ENCODE measurements at regions not wholly inside any gene's neighbourhood (a gene's known extent, or its start where the extent isn't known, plus 50 kb on each side); places are given as distances from the start of the nearest gene placed in this dataset.

DNA sequence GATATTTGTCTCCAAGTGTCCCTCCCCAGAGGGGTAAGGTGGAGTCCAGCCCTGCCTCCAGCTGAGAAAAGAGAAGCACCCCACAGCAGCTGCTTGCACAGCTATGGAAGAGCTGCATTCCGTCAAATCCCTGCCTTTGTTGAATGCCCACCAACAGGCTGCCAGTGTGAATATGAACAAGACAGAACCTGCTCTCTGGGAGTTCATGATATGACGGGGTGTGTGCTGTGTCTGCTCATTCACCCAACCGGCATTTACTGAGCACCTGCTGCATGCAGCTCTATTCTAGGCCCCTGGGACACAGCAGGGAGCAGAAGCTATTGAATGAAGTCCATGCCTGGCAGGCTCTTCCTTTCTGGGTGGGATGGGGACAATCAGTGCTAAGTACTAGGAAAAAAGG lies 238.8 kb downstream of the GADD45G start:
- Mint-ChIP-seq H3K4me3 (ENCODE audit: unreplicated experiment) (no peak overlapping the region), H3K9me3 (ENCODE audit: unreplicated experiment) (no peaks in the 10 kb centered on the region), H3K27me3 (ENCODE audit: unreplicated experiment) (peaks cover 5% of the 10 kb centered on the region), H3K4me1 (ENCODE audit: unreplicated experiment) (no peaks in the 10 kb centered on the region), H3K36me3 (ENCODE audit: unreplicated experiment) (no peaks in the 10 kb centered on the region), H3K27ac (ENCODE audit: unreplicated experiment) (no peak overlapping the region)
- DNase-seq (ENCODE audit: extremely low spot score, unreplicated experiment): no peak
- TF ChIP-seq, protein P1, sequence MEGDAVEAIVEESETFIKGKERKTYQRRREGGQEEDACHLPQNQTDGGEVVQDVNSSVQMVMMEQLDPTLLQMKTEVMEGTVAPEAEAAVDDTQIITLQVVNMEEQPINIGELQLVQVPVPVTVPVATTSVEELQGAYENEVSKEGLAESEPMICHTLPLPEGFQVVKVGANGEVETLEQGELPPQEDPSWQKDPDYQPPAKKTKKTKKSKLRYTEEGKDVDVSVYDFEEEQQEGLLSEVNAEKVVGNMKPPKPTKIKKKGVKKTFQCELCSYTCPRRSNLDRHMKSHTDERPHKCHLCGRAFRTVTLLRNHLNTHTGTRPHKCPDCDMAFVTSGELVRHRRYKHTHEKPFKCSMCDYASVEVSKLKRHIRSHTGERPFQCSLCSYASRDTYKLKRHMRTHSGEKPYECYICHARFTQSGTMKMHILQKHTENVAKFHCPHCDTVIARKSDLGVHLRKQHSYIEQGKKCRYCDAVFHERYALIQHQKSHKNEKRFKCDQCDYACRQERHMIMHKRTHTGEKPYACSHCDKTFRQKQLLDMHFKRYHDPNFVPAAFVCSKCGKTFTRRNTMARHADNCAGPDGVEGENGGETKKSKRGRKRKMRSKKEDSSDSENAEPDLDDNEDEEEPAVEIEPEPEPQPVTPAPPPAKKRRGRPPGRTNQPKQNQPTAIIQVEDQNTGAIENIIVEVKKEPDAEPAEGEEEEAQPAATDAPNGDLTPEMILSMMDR (IDR thresholded peaks at IDR 0.05): no peak

DNA sequence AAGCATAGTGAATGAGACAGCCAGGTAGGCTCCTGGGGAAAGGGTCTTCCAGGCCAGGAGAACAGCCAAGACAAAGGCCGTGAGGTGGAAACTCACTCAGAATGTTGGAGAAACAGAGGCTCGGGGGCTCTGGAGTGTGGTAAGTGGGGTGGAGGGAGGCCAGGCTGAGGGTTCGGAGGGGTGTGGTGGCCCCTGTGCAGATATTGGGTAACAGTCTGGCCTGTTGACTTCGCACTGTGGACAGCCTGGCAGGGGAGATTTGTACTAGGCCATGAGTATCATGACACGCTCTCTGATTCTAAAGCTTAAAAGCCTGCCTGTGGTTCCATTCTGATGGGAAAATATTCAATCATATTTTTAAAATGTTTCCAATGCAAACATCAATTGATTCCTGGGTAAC lies 239.3 kb downstream of the GADD45G start:
- peaks cover 2% of the 10 kb centered on the region for H3K27me3 Mint-ChIP-seq (ENCODE audit: unreplicated experiment)
- no peaks in the 10 kb centered on the region for H3K4me1 Mint-ChIP-seq (ENCODE audit: unreplicated experiment)
- no peaks in the 10 kb centered on the region for H3K36me3 Mint-ChIP-seq (ENCODE audit: unreplicated experiment)
- DNase-seq (ENCODE audit: extremely low spot score, unreplicated experiment): no peak
- H3K4me3 Mint-ChIP-seq (ENCODE audit: unreplicated experiment): no peak overlapping the region
- H3K9me3 Mint-ChIP-seq (ENCODE audit: unreplicated experiment): peaks cover 3% of the 10 kb centered on the region
- TF ChIP-seq, protein P1 (IDR thresholded peaks at IDR 0.05): no peak
- H3K27ac Mint-ChIP-seq (ENCODE audit: unreplicated experiment): no peak overlapping the region

DNA sequence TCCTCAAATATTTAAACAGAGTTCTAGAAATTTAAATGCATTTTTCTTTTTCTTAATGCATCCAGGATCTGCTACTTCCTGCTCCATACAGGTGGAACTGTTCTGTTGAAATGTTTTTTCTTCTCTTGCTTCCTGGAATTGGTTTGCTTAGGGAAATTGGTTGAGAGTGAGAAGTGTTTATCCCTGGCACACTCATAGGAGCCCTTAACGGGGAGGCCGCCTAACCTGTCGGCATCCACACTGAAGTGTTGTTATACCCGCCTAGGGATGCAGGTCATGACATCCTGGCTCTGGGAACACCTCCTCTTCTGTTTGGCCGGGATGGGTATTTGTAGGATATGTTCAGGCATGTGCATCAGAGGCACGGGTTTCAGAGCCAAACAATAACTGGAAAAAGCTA lies 239.7 kb downstream of the GADD45G start:
- TF ChIP-seq, protein P1 (IDR thresholded peaks at IDR 0.05): no peak
- Mint-ChIP-seq H3K27ac (ENCODE audit: unreplicated experiment) (no peak overlapping the region), H3K9me3 (ENCODE audit: unreplicated experiment) (peaks cover 4% of the 10 kb centered on the region), H3K27me3 (ENCODE audit: unreplicated experiment) (peaks cover 2% of the 10 kb centered on the region), H3K36me3 (ENCODE audit: unreplicated experiment) (no peaks in the 10 kb centered on the region), H3K4me1 (ENCODE audit: unreplicated experiment) (no peaks in the 10 kb centered on the region), H3K4me3 (ENCODE audit: unreplicated experiment) (no peak overlapping the region)
- peak; percentile 21 for DNase-seq (ENCODE audit: extremely low spot score, unreplicated experiment)

DNA sequence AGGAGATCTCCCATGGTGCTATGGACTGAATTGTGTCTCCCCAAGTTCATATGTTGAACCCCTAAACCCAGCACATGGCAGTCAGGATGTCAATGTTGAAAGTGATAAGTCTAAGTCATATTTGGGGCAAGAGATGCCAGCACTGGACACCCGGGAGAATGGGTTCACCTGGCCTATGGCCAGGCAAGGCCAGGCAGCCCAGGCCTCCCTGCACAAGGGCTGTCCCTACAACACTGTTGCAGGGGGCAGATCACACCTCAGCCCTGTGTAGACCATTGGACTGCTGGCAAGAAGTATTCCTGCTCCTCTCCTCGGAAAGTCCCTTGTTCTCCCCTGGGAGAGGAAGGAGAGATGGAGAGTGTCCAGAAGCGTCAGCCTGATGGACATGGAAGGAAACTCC lies 240.5 kb downstream of the GADD45G start:
- peaks cover 2% of the 10 kb centered on the region for H3K27me3 Mint-ChIP-seq (ENCODE audit: unreplicated experiment)

DNA sequence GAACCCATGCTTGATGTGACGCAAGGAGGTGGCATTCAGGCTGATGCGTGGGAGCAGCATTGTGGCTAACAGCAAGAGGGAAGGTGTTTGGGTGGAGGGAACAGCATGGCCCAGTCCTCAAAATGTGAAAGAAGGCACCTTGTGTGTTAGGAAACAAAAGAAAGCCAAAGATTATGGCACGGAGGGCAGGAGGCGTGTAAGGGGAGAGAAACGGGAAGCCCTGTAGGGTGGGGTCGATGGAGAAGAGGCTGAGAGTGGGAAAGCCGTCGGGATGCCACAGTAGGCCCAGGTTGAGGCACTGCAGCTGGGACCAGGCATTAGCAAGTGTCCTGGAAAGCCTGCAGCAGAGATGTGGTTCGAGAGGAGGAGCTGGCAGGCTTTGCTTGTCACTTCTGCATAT lies 241.1 kb downstream of the GADD45G start:
- Mint-ChIP-seq H3K9me3 (ENCODE audit: unreplicated experiment) (peaks cover 8% of the 10 kb centered on the region), H3K27ac (ENCODE audit: unreplicated experiment) (no peak overlapping the region), H3K27me3 (ENCODE audit: unreplicated experiment) (peaks cover 2% of the 10 kb centered on the region), H3K4me3 (ENCODE audit: unreplicated experiment) (no peak overlapping the region), H3K4me1 (ENCODE audit: unreplicated experiment) (no peaks in the 10 kb centered on the region), H3K36me3 (ENCODE audit: unreplicated experiment) (no peaks in the 10 kb centered on the region)
- DNase-seq (ENCODE audit: extremely low spot score, unreplicated experiment): peak; percentile 63
- TF ChIP-seq, protein P1 (IDR thresholded peaks at IDR 0.05): no peak

More for the DNA sequence above, 240.5 kb downstream of the GADD45G start:
- peak; percentile 65 for DNase-seq (ENCODE audit: extremely low spot score, unreplicated experiment)
- H3K4me3 Mint-ChIP-seq (ENCODE audit: unreplicated experiment): no peak overlapping the region
- no peak overlapping the region for H3K27ac Mint-ChIP-seq (ENCODE audit: unreplicated experiment)
- no peaks in the 10 kb centered on the region for H3K36me3 Mint-ChIP-seq (ENCODE audit: unreplicated experiment)
- TF ChIP-seq, protein P1 (IDR thresholded peaks at IDR 0.05): no peak
- H3K9me3 Mint-ChIP-seq (ENCODE audit: unreplicated experiment): peaks cover 8% of the 10 kb centered on the region
- H3K4me1 Mint-ChIP-seq (ENCODE audit: unreplicated experiment): no peaks in the 10 kb centered on the region
